Right kidney (tissue), 1 donor: ENCODE measurements at regions not wholly inside any gene's neighbourhood (a gene's known extent, or its start where the extent isn't known, plus 50 kb on each side); places are given as distances from the start of the nearest gene placed in this dataset.

ENCODE experiments used
- DNase-seq: peaks from one replicate; pipeline ENCODE4 v3.0.0-alpha.2; 2016

DNA sequence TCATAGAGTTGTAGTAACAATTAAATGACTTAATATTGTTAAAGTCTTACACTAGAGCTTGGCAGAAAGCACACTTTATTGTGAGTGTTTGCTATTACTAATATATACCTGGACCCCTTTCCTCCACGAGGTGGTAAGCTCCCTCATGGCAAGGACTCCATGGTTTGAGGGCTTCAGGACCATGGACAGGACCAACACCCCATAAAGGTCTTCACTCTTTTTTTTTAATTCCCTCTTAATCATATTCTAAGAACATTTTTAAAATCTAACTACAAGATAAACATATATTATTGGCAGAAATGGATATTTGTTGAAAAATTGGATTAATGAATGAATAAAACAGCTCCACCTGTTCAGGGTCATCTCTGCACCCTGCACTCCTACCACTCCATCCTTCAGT is 154.5 kb downstream of the CBLN1 start:
- no peak for DNase-seq

DNA sequence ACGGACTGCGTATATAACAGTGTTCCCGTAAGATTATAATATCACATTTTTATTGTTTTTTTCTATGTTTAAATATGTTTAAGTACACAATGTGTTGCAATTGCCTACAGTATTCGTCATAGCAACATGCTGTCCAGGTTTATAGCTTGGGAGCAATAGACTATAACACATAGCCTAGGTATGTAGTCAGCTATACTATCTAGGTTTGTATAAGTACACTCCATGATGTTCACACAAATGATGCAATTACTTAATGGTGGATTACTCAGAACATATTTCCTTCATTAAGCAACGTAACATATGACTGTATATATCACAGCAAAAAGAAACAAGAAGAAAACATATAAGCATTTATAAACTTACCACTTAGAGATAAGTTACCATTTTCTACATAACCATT is 160.0 kb downstream of the CBLN1 start:
- no peak for DNase-seq

DNA sequence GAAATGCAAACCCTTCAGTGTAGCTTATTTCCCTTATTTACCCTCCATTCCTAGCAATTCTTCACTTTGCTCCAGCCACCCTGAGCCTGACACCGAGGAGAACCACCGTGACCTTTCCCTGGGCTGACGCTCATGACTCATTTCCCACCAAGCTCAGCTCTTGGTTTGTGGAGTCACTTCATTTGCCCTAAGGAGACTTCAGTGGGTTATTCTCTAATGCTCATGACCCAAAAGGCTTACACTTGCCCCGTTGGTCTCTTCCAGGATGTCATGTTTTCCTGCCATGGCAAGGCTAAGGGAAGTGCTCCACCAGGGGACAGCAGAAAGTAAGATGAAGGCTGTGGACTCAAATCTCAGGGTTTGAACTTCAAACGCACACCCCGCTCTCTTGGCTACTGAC is 161.0 kb downstream of the CBLN1 start:
- no peak for DNase-seq

DNA sequence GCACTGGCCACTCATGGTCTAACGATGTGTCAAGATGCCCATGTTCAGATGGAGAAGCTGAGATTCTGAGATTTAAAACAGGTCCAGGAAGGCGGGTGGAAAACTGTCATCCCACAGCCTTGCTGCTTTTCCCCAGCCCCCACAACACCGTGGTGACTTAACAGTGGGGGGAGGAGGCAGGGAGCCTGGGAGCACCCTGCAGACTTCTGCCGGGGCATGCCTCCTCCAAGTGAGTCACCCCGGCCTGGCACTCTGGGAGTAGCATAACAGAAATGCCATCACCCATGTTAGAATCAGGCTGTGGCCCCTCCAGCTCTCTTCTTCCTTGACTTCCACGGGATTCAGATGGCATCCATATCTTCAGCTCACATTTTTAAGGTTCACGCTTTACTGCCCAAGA is 164.8 kb downstream of the CBLN1 start:
- no peak for DNase-seq

DNA sequence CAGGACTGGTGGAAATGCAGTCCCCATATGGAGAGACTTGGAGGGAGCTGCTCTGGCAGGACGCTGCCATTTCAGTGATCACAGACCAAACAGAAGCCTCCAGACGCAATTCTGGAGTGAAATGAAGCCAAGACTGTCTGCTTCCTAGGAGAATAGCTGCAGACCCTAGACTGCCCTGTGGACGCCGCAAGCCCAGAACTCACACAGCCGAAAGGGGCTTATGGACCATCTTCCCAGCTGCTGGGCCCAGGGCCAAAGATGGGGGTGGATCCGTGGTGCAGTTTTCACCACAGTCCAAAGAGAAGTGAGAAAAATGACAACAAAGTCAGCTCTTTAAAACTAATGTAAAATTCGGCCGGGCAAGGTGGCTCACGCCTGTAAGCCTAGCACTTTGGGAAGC is 165.7 kb downstream of the CBLN1 start:
- DNase-seq, result no peak

DNA sequence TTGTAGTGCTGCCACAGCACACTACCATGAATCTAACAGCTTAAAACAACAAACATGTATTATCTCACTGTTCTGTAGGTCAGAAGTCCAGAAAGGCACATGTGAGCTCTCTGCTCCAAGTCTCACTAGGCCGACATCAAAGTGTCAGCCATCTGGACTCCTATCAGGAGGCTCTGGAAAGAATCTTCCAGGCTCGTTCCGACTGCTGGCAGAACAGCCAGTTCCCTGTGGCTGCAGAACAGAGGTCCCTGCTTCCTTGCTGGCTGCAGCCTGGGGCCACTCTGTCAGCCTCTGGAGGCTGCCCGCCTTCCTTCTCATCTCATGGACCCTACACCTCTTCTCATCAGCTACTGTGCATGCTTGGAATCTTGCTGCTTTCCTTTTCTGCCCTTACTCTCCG is 168.9 kb downstream of the CBLN1 start:
- no peak for DNase-seq

DNA sequence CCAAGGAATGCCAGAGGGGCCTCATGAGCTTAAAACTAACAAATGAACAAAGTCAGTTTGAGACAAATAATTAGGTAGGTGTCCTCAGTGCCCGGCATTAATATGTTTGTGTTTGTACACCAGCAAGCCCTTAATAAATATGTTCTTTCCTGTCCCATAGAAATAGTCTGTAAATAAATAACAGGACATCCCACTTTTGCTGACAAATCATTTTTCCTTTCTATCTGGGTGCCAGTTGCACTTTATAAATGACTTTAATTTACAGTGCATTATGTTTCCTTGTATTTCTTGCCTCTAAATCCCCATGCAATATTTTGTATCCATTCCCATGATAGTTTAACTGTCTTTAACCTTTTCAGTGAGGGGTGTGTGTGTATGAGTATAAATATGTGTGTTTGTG is 170.3 kb downstream of the CBLN1 start:
- DNase-seq, result no peak

DNA sequence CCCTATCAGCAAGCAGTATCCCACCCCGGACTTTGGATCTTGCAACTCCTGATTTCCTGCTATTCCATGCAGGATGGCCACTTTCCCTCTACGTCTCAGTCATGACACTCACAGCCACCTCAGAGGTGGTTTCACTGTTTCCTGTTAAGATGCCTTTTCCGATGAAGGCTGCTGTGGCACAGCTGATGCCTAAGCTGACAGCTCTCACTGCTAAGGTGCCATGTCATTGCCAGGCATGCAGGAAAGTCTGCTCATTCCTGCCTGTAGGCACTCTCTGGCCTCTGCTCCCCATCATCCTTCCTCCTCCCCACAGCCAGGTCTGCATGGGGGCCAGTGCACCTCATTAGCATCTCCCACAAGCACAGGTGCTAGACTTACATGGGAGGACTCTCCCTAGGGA is 173.0 kb downstream of the CBLN1 start:
- no peak for DNase-seq

DNA sequence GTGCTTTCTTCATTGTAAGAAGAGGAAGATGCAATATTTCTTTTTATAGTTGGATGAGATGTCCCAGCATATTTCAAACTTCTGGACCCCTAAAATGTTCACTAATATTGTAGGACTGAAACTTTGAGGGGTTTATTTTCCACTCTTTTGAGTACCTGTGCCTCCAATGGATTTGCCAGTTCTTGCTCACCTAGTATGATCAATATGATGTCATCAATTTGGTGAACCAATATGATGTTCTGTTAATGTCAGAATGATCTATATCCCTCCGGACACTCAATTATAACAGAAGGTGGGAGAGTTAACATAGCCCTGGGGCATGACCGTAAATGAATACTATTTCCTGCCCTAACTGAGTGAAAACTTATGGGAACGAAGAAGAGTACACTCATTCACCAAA is 178.3 kb downstream of the CBLN1 start:
- DNase-seq, result no peak

DNA sequence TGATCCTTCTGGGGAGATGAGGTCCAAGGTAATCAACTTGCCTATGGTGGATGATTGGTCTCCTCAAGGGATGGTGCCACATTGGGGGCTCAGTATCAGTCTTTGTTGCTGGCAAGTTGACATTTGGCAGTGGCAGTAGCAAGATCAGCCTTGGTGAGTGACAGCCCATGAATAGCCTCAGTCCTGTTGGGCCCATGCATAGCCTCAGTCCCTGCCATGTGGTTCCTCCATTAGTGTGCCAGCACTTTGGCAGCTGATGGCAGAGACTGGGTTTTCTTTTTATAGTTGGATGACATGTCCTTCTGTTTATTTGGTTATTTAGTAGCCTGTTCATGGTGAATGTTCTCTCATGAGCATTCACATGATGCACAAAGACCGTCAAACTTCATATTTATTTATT is 179.6 kb downstream of the CBLN1 start:
- DNase-seq, result no peak

DNA sequence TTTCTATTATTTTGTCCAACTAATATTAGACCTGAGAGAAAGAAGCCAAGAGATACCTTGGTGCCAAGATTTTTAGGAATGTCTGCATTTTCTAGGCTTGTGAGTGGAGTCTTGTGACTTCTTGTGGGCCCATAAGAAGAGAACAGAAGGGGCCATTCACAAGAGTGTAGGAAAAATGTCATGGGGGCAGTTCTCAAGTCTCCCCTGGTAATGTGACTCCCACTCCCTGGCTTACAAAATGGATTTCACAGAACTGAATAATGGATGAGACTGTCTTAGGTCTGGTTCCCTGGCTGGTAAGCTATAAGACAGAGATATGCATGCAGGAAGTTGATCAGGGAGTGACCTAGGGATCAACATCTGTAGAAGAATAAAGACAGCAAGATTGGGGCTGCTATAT is 181.3 kb downstream of the CBLN1 start:
- DNase-seq, result no peak

DNA sequence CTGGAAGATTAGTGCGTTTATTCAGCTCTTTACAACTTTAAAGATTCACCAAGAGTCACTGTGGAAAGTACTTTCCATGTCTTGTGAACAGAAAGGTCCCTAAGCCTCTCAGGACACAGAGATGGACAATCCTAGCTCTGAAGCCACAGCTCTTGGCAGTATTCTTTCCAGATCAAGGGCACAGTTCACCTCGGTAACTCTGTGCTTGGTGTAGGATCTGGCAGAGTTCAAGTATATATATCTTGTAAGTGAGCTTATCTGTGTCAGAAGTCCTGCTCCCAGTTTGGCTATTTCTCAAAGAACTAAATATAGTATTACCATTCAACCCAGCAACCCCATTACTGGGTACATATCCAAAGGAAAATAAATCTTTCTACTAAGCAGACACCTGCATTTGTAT is 183.7 kb downstream of the CBLN1 start:
- no peak for DNase-seq

DNA sequence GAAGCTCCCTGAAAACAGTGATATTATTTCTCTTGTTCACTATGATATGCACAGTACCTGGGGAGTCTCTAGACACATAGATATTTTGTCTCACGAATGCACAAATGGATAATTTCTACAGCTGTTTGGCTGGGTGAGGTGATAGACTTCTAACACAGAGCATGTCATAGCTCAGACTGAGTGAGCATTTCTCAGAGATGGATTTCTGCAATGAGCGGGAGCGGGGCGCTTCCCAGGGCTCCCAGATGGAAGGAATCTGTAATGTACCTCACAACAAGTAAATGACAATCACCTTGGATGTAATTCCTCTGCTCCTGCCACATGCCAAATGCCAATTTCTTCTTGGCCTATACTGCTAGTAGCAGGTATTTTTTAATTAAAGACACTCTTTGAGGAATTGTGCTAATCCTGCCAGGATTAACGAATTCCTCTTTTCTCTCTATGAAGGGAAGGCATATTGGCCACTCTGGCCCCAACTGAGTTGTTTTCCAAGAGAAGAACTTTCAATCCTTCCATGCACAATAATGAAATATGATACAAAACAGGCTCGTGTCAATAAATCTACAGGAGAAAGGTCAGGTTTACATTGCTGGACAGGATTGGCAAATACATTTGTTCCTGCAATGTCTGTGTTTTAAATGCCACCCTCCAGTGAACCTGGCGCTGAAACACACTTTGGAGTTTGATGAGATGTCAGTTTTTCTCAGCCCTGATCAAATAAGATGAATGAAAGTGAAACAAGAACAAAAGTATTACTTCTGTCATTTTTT is 185.3 kb downstream of the CBLN1 start:
- no peak for DNase-seq

DNA sequence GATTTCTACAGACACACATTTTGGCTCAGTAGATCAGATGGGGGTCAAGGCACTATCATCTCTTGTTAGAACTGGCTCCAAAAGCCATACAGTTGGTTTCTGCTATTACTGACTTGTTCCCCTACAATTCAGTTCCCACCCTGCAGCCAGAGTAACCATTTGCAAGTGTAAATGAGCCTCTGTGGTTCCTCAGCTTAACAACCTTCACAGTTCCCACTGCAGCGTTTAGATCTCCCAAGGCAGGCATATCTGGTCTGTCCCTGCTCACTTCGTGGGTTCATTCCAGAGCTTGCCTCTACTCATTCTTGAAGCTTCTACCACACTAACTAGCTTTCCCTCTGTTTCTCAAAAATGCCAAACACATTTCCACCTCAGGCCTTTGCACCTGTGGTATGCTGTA is 186.1 kb downstream of the CBLN1 start:
- DNase-seq, result no peak

DNA sequence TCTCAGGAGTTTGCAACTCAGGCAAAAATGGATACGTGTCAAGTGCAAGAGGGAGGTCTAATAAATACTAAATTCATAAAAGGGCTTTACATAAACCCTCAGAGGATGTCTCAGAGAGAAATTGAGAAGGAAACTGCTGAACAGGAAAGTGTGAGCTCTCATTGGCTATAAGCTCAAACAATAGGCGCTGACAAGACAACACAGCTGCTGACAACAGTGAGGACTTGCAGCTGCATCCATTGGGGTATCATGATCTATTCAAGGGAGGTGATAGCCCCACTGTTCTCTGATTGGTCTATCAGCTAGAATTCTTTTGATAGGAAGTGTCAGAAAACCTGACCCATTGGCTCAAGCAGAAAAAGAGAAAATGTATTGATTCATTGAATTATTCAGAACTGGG is 187.2 kb downstream of the CBLN1 start:
- no peak for DNase-seq

DNA sequence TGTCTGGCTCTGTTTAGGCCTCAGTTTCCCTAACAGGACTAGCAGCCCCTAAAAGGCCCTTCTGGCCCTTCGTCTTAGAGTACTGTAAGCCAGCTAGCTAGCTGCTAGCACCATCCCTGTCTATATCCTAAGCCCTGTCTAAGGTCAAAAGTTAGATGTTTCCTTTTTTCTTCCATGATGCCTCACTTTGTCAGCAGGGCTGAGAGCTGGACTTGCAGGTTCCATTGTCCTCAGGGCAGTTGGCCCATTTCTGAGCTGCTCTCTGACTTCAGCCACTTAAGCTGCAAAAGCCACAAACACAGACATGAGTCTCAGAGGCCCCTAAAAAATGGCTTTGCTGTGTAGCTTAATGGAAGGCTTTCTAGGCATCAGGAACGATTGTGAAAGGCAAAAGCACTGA is 187.7 kb downstream of the CBLN1 start:
- no peak for DNase-seq

DNA sequence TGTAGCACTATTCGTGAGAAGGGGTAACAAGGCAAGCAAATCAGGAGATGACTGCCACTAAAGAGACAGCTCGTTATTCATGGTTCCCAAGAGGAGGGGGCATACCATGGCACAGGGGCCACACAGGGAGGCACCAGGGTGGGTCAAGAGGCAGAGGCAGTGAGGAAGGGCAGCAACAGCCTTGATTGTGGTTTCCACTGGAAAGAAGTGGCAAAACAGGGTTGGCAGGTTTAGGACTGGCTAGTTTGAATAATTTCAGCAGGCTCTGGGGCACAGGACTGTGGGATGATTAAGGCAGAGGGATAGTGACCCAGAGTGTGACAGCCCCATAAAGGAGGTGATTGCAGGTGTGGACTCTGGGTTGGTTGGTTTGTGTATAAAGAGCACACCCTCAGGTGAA is 188.9 kb downstream of the CBLN1 start:
- DNase-seq, result no peak

DNA sequence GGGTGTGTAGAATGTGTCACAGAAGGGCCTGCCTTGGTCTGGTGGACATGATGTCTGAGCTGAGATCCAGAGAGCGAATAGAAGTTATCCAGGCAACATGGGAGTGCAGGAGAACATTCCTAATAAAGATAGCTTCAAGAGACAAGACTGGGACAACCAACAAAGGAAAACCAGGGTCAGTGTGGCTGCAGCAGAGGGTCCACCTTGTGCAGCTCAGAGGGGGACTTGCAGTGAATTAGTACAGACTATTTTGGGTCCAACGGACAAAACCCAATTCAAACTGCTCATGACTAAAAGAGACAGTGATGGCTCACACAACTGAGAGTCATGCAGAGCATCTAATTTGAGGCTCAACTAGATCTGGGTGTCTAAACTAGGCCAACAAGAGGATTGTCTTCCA is 192.1 kb downstream of the CBLN1 start:
- no peak for DNase-seq

DNA sequence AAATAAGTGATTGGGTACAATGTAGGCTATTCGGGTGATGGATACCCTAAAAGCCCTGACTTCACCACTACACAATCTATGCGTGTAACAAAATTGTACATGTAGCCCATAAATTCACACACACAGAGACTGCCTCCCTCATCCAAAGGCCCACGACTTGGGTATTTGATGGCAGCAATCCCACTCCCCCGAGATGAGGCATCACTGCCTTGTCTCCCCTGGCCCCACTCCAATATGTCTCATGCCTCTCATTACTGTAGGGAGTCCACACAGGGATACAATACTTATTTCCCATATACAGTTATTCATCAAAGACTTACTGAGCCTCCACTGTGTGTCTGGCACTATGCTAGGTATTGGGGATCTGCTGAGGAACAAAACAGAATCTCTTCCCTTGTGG is 192.6 kb downstream of the CBLN1 start:
- DNase-seq, result no peak

DNA sequence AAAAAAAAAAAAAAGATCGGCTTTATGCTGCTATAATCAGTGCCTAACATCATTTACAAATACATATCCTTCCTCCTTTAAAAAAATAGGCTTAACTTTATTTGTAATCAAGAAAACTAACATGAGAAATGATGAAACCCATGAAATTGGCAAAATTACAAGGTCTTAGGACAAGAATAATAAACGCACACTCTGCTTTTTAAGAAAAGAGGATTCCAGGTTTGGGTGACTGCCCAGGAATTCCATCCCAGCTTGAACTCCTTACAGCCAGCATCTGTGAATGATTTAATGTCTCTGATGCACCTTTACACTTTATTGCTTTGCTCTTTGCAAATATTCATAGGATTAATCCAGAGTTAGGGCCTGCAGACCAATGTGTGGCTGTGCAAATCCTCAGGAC is 196.0 kb downstream of the CBLN1 start:
- no peak for DNase-seq

DNA sequence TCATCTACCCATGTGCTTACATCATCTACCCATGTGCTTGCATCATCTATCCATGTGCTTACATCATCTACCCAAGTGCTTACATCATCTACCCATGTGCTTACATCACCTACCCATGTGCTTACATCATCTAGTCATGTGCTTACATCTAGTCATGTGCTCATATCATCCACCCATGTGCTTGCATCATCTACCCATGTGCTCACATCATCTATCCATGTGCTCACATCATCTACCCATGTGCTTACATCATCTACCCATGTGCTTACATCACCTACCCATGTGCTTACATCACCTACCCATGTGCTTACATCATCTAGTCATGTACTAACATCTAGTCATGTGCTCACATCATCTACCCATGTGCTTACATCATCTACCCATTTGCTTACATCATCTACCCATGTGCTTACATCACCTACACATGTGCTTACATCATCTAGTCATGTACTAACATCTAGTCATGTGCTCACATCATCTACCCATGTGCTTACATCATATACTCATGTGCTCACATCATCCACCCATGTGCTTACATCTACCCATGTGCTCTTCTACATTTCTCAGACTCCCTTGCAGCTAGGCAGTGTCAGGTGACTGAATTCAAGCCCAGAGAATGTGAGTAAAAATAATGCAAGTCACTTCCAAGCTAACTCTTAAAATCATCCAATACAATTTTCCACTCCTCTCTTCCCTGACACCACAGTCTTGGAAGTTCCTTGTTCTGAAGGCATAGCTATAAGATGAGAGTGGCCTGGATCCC is 196.8 kb downstream of the CBLN1 start:
- no peak for DNase-seq

DNA sequence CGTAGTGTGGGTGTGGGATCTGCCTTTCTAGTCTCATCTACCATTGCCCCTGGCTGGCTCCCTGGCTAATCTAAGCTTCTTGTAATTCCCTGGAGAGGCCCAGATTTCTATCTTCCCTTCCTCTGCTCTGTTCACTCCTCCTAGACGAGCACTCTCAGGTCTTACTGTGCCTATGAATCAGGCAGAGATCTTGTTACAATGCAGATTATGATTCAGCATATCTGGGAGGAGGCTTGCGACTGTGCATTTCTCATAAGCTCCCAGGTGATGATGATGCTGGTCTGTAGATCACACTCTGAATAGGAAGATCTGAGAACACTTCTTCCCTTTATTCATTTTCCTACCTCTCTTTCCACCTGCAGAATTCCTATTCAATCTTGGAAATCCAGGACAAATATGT is 200.1 kb downstream of the CBLN1 start:
- DNase-seq, result no peak

DNA sequence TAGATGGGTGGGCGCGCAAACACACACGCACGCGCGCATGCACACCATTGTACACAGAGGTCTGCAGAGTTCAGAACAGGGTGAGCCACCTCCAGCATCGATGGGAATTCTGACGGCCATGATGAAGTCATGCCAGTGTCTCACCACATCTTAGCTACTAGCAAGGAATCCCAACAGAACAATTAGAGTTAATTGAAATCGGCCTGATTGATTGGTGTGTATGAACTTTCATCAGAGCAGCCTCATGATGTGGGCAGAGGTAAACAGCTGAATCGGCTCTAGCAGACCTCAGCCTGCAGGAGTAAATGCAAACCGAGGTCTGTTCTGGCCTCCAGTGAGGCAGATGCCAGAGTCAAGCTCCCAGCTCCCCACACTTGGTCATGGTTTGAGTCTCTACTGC is 200.6 kb downstream of the CBLN1 start:
- DNase-seq, result no peak

DNA sequence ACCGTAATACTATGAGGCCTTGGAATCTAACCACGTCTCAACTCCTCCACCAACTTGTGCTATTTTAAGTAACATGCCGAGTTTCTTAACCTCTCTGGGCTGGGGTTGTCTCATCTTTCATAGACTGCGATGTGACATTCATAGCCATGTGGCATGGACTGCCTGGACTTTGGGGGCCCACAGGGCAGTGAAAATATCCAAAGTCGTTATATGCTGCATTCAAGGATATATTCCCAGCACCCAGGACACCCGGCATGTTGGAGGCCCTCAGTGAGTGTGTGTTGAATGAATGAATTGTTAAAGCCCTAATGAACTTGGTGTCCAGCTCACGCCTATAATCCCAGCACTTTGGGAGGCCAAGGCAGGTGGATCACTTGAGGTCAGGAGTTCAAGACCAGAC is 203.1 kb downstream of the CBLN1 start:
- no peak for DNase-seq
